GM13976 (cell line): ENCODE measurements at regions not wholly inside any gene's neighbourhood (a gene's known extent, or its start where the extent isn't known, plus 50 kb on each side); places are given as distances from the start of the nearest gene placed in this dataset.

ENCODE experiments used
- DNase-seq: peaks from one replicate; pipeline ENCODE4 v3.0.0; 2012; ENCODE audit warnings: low spot score
- in situ Hi-C: fragments of 300-500 bp; cut with MboI; formaldehyde crosslinking; loops from one replicate; pipeline ENCODE4 v1.12.0; 2022; ENCODE audit warnings: low sequenced_read_pairs, mixed read lengths, inconsistent platforms; ENCODE audit not compliant: unreplicated experiment
- TF ChIP-seq, protein P1 (sequence below): IDR thresholded peaks from 2 replicates; pipeline ENCODE4 v1.5.1; 2012; ENCODE audit warnings: borderline replicate concordance, mild to moderate bottlenecking; ENCODE audit not compliant: insufficient read depth; ENCODE audit errors: extremely low read depth, missing control alignments, control extremely low read depth

DNA sequence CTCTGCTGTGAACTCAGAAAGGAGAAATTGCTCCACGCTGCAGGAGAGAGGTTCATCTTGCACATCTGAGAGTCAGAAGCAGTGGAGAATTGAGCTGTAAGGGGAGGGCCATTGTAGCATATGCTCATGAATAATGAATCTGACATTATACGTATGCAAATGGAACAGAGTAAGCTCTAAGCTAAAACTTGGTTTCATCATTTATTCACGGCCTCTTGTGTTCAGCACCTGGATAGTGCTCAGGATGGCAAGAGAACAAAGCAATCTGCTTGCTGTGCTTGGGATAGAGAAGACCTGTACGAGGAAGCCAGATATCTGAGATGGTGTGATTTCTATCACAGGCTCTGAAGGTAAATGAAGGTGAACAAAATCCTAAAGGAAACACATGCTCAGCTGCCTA, 87.9 kb upstream of the GCFC2 start:
- TF ChIP-seq, protein P1, sequence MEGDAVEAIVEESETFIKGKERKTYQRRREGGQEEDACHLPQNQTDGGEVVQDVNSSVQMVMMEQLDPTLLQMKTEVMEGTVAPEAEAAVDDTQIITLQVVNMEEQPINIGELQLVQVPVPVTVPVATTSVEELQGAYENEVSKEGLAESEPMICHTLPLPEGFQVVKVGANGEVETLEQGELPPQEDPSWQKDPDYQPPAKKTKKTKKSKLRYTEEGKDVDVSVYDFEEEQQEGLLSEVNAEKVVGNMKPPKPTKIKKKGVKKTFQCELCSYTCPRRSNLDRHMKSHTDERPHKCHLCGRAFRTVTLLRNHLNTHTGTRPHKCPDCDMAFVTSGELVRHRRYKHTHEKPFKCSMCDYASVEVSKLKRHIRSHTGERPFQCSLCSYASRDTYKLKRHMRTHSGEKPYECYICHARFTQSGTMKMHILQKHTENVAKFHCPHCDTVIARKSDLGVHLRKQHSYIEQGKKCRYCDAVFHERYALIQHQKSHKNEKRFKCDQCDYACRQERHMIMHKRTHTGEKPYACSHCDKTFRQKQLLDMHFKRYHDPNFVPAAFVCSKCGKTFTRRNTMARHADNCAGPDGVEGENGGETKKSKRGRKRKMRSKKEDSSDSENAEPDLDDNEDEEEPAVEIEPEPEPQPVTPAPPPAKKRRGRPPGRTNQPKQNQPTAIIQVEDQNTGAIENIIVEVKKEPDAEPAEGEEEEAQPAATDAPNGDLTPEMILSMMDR = no peak
- in situ Hi-C loops = loop anchor here (25.0 kb wide), 1 partner anchor 789 kb away; no protein-coding TSS in a partner anchor
- no peak for DNase-seq

GRCh38 chr2:75792996-75793395, 82.3 kb upstream of the GCFC2 start:
- in situ Hi-C loops = loop anchor here (25.0 kb wide), 1 partner anchor 794 kb away; no protein-coding TSS in a partner anchor
- DNase-seq = no peak
- TF ChIP-seq, protein P1 = no peak

DNA sequence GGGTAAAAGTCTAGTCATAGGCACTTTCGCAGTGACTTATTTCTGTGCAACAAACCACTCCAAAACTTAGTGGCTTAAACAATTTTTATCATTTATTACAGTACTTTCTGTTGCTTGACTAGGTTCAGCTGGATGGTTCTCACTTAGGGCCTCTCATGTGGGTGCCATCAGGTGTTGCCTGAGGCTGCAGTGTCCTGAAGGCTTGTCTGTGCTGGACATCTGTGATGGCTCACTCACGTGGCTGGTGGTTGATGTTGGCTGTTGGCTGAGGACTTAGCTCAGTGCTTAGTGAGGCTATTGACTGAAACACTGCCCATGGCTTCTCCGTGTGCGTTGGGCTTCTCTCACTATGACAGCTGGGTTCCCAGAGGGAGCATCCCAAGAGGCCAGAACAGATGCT, 81.4 kb upstream of the GCFC2 start:
- DNase-seq = no peak
- TF ChIP-seq, protein P1 = no peak
- in situ Hi-C loops = loop anchor here (25.0 kb wide), 1 partner anchor 795 kb away; no protein-coding TSS in a partner anchor

DNA sequence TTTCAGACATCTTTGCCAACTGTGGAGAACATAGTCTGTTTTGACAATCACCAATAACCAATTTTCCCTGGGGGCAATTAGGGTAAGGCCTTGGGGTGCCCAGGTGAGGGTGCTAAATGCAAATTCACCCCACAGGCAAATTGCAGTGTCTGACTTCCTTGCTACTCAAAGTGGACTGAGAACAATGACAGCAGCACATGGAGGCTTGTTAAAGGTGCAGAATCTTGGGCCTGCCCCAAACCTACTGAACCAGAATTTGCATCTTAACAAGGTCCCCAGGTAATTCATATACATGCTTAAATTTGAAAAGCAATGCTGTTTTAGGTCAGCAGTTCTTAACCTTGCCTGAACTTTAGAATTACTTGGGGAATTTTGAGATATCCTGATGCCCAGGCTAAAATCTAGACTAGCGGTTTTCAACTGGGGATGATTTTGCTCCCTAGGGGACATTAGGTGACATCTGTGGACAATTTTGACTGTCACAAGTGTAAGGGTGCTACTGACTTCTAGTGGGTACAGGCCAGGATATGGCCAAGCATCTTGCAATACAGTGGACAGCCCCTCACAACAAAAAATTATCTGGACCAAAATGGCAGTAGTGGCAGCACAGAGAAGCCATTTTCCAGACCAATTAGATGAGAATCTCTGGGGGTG, 80.2 kb upstream of the GCFC2 start:
- TF ChIP-seq, protein P1 = no peak
- DNase-seq = no peak
- in situ Hi-C loops = loop anchor here (25.0 kb wide), 1 partner anchor 796 kb away; no protein-coding TSS in a partner anchor

- in situ Hi-C loops = loop anchor here (25.0 kb wide), 1 partner anchor 797 kb away; no protein-coding TSS in a partner anchor
- TF ChIP-seq, protein P1 = no peak
- DNase-seq = no peak
Observed at GRCh38 chr2:75790121-75790813, 79.6 kb upstream of the GCFC2 start.

DNA sequence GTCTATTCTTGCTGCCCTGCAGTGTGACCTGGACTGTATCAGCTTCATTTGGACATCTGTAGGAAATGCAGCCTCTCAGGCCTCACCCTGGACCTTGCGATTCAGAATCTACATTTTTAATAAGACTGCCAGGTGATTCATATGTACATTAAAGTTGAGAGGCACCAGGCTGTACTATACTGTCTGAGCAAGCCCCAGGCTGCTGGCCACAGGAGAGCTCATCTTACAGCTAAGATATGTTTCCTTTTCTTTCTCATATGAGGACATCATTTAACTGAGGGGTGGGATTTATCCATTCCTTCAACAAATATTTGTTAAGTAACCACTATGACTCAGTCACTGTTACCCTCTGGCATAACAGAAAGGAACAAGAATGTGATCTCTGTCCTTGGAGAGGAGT, 78.2 kb upstream of the GCFC2 start:
- in situ Hi-C loops = loop anchor here (25.0 kb wide), 1 partner anchor 798 kb away; no protein-coding TSS in a partner anchor
- DNase-seq = no peak
- TF ChIP-seq, protein P1 = no peak
